ENCODE measurements at regions not wholly inside any gene's neighbourhood (a gene's known extent, or its start where the extent isn't known, plus 50 kb on each side); places are given as distances from the start of the nearest gene placed in this dataset.
"Not testable (repeated sequence)": the region's sequence is repeated elsewhere in the genome, so short reads cannot be mapped to it uniquely, and the experiment has no call there.

DNA sequence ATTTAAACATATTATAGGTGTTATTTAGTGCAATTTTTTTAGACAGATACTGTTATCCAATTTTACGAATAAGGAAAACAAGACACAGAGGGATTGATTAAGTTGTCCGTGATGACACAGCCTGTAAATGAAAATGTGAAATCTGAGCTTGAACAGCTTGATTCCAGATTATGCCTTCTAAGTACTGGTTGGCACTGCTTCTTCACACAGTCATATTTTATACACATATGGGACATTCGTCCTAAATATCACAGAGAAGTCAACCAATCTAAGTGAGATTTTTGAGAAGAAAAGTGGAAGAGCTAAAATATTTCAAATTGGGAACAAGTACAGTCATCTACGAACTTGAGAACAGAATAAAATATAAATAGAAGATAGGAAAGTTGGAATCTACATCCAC lies 756.3 kb downstream of the BCKDHB start:
- DNase-seq: no peak

DNA sequence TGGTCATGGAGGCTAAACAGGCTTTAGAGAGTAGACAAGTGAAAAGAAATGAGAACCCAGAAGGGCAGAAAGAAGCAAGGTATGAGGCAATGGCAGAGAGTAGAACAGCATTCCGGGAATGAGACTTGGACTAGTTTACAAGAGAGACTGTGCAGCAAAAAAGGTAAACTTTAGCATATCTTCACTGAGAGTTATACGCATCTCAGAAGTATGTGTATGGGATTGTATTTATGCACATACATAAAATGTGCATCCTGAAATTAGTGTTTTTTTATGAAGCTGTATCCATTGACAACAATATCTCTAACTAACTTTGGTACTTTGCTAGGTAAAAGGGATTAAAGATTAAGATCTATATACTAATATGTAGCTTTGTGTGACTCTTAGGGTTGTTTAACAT lies 753.6 kb downstream of the BCKDHB start:
- no peak for DNase-seq

DNA sequence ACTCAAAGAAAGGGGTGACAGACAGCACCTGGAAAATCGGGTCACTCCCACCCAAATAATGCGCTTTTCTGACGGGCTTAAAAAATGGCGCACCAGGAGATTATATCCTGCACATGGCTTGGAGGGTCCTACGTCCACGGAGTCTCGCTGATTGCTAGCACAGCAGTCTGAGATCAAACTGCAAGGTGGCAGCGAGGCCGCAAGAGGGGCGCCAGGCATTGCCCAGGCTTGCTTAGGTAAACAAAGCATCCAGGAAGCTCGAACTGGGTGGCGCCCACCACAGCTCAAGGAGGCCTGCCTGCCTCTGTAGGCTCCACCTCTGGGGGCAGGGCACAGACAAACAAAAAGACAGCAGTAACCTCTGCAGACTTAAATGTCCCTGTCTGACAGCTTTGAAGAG lies 741.5 kb downstream of the BCKDHB start:
- not testable (repeated sequence) for DNase-seq

DNA sequence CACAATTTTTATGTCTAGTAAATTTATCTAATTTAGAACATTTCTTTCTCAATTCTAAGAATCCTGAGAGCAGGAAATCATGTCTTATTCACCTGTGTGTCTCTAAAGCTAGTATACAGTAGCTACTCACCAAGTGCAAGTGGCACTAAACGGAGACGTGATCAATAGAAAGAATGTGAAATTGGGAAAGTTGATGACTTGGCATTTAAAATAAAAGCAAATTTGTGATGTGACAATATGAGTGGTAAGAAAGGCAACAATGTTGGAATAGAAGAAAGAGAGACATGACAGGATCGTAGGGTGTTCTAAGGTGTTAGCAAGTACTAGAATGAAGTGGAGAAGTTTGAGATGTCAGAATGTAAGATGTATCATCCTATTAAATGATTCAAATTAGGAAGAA lies 725.9 kb downstream of the BCKDHB start:
- no peak for DNase-seq

DNA sequence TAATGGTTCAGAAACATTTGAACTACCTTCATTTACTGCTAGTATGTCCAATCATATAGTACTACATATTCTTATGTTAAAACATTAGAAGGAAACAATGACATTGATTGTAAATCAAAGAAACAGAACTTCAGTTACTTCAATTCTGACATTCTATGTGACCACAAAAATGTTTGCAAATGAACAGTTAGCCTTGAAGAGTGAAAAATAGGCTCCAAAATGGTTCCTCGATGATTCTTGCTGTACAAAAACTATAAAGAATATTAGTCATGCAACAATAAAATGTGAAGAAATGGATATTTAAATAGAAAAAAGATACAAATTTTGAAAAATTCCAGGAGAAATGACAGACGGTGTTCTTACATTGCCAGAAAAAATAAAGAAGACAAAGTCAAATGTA lies 686.9 kb downstream of the BCKDHB start:
- no peak for DNase-seq

DNA sequence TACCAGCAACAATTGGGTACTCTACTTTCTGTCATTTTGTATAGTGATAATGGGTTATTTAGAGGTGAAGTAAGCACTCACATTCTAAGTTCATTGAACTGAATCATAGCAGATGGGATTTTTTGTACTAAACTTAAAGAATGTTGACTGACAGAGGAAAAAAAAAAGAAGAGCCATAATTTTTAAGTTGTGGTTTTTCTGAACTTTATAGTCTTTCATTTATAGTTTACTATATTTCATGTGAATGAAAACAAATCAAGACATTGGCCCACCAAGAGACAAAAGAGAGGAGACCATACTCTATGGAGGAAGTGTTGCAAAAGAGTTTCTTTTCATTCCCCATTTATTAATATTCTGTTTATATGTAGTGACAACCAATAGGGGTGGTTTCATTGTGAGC lies 685.7 kb downstream of the BCKDHB start:
- DNase-seq: no peak

DNA sequence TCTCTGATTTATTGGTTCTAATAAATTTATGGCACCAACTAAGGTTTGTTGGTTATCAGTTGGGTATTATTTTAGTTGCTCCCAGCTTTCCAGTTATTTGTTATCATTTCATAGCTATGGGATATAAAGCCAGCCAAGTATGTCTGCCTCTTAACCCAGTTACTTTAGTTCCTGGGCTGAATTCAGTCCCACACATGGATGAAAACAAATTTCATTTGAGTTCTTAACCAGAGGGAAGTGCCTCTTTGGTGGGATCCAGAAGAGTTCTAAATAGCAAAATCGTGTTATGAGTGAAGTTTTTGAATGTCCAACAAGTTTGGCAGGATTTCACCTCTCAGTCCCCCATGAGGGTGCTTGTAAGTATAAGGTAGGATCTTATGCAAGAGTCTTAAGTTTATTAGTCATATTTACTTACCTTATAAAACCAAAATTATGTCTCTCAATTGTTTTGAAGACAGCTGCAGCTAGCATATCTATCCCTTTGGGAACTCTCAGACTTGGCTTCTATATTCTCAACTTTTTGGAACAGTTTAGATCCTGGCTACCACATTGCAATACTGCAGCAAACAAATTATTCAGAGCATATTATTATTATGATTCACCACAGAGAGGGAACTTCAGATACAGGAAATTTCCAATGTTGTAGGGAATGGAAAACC lies 683.6 kb downstream of the BCKDHB start:
- no peak for DNase-seq

DNA sequence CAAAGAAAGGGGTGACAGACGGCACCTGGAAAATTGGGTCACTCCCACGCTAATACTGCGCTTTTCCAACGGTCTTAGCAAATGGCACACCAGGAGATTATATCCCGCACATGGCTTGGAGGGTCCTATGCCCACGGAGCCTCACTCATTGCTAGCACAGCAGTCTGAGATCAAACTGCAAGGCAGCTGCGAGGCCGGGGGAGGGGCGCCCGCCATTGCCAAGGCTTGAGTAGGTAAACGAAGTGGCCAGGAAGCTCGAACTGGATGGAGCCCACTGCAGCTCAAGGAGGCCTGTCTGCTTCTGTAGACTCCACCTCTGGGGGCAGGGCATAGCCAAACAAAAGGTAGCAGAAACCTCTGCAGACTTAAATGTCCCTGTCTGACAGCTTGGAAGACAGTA lies 676.8 kb downstream of the BCKDHB start:
- DNase-seq: not testable (repeated sequence)

DNA sequence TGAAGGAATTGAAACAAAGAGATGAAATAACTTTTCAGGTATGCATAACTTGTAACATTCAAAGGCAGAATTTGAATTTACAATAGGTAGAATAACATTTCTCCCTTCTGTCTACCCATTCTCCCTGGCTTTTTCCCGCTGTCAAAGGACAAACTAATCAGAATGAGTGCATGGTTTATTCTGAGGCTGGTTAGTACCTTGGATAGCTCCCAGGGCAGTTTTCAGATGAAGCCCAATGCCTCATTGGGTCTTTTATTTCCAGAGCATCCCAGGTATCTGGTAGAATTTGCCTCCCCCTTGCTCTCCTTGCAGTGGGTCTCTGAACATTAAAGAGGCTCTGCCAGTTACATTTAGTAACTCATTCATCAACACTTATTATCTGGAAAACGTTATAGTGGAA lies 665.5 kb downstream of the BCKDHB start:
- no peak for DNase-seq

DNA sequence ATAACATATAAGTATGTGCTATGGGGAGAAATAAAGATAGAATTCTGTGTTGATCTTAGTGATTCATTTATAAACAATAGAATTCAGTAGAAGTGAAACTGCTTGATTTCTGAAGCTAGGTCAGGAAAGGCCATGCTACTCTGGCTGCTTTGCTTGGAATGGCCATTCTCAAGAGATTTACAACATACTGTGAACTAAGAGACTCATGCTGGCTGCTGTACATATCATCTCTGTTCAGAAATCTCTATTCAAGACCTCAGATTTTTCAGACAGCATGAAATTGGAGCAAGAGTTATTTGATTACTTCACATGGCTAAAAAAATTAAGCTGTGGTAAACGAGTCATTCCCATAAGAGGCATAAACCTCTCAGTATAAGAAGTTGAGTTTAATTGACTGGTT lies 662.6 kb downstream of the BCKDHB start:
- no peak for DNase-seq

DNA sequence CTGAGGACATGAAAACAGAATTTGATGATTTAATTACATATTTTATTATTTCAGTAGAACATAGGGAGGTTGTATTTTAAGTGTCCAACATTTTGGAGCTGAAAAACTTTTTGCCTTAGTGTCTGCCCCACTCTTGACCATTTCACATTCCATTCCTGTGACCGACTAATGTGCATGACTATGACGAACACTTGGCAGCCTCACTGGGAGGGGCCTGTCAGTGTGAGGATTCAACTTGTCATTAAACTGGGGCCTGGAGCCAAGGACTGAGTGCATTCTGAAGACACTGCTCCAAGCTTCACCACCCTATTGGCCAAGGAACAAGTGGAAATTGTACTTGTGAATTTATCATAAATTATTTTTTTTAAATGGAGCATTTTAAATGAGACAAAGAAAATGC lies 661.3 kb downstream of the BCKDHB start:
- DNase-seq: no peak

DNA sequence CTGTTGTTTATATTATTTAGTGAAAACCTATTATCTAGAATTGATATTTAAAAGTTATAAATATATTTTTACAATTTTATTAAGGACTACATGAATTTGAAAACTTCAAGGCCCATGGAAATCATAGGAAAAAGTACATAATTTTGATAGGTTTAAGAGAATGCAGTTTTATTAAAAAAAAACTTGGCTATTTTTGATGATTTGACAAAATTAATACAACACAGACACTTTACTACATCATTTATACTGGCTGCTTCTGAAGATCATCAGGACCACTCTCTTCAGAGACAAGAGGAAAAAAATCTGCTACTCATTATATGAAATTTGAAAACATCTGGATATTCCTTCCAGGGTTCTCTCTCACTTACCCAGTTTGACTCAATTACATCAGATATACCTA lies 637.7 kb downstream of the BCKDHB start:
- DNase-seq: no peak

DNA sequence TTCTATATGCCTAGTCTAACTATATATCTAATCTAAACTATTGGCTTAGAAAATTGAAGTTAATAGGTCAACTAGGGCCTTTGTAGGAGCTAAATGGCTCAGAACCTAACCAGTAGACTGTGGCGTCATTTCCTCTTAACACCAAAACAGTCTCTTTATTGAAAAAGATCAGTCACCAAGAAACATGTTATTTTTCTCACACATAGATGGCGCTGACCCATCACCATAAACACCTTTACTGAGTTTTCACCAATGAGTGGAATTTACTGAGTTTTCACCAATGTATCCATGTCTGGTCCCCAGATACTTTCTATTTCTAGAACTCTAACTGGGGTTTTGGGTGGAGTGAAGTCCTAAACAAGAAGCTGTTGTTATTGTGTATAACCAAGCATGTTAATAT lies 636.0 kb downstream of the BCKDHB start:
- no peak for DNase-seq

DNA sequence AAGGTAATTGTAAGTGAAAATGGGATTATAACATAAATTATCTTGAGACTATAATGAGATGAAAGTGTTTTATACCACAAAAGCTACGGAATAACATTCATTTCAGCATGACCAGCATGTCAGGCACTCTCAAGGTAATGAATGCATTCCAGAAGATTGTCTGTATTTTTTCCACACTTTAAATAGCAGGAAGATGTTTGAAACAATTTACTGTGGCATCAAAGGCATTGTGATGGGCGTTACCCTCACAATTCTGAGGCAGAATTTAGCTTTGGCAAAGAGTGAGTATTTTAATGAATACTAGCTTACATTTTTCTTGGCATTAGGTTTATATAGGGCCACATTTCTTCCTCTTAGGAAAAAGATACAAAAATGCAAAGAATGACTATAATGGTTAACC lies 627.2 kb downstream of the BCKDHB start:
- no peak for DNase-seq

DNA sequence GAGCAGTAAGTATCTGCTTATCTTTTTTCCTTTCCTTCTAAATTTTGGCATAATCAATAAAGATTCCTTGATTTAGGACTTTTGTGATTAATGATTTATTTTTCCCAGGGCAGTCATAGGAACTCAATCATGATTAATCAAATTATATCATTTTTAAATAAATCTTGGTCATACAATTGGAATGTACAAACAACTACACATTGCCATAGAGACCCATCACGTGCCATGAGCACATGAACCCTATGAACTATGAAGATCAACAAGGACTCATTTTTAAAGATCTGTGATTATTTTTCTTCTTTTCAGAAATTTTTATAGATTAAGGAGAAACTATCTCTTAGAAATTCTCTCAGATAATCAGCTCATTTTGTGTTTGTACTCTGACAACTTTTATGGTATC lies 622.4 kb downstream of the BCKDHB start:
- no peak for DNase-seq

DNA sequence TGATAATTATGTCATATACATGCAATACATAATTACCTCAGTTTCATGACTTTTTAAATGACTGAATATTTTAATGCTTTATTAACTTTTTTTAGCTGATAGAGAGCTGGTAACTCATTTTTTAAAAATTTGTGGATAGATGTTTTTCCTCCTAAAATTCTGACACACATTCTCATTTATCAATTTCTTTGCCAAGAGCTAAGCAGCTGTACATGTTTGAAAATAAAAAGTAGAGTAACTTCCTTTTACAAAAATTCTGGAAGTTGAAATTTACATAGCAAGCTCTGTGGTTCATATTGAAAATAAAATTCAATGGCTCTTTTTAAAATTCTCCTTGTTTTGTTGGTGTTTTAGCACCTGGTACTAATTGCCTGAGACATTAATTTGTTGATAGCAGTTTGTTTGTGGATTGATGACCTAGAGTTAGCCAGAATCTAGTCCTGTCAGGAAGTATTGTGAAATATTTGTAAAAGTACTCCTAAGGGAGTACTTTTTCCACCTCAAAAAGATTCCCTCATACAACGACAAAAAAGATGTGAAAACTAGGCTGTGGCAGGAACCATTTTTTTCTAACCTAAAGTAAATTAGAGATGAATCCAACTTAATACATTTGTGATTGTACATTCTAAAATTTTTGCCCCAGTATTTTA lies 621.8 kb downstream of the BCKDHB start:
- no peak for DNase-seq

DNA sequence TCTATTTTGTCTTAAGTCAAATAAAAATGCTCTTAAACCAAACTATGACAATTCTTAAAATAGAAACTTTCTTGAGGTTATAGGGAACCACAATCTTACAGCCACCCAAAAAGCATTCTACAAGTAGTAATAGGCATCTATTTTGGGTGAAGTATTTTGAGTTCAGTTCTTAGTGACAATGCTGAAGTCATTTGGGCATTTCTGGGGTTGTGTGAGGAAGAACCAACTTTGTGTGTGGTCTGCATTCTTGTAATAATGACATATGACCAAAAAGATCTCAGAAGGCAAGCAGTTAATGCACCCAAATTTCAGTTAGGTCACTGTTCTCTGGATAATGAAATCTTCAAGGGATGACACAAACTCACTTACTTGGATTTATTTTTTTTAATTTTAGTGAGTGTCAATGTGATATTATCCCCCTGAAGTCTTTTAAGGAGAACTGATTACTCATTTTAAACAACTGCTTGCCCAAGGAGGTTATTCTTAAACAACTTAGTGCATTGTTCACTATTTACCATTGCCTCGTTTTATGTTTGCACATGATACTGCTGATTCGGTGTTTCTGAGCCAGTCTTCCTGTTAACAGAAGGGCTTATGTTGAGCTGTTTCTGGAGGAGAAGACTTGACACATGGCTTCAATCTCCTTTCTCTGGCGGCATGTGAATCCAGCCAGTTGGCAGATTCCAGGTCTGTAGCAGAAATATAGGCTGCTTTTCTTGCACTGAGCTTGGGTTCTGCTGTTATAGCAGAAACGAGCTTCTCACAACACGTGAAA lies 618.9 kb downstream of the BCKDHB start:
- DNase-seq: no peak

DNA sequence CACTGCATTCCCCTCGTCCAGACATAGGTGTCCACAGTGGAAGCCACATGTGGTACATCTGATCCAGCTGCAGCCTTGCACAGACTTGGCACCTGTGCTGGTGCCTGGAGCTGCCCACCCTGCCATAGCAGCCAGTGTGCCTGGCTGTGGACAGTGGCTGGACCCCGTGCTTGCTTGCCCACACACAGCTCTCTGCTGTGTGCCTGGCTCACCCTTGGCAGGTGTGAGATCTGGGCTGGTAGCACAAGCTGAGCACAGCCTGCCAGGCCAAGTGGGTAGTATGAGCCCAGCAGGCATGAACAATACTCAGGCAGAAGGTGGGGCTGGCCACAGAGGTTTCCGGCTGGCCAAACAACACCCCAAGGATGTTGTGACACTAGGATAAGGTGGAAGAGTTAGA lies 614.4 kb downstream of the BCKDHB start:
- DNase-seq: no peak

DNA sequence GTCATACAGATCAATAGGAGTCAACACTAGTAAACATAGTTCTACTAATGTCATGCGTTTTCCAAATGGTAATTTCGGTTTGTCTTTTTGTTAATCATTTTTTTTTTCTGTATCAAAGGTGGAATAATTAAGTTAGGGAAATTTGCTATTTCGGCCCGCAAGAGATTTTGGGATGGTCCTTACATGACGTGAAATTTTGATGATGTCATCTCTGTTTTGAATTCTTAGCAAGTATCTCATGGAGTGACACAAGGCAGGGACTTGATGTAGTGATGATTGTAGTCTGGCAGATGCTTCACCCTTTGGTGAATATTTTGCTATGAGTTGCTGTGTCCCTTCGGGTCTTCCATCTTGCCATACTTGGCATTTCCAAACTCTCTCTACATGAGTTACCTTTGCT lies 608.0 kb downstream of the BCKDHB start:
- no peak for DNase-seq

DNA sequence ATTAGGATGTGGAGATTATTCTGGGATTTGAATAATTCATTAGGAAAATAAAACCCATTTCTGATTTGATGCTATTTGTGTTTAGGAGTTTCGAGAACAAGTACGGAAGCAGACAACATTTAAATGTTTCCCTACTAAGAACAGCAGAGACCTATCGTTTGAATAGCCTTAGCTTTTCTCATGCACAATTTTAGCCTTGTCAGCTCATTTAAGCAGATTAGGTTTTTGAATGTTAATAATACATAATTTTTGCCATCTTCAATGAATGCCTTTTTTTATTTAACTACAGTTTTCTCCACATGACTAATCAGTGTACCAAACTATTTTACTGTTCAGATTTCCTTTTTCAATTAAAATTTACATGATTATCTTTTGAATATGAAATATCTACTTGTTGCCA lies 592.0 kb downstream of the BCKDHB start:
- no peak for DNase-seq

DNA sequence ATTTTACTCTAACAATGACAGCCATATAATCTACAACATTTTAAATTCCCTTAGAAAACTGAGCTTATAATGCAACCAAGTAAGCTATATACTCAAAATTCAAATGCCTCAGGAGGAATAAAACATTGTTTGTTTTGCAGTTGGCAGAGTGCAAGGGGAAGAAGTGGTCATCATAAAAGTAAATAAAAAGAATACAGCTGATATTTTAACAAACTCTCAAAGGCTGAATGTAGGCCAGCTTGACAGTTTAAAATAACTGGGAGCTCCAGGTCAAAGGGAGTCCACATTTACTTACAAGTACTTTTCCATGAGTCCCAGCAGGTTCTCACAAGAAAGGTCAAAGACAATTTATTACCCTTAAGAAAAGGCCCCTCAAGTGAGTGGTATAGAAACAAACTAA lies 589.8 kb downstream of the BCKDHB start:
- no peak for DNase-seq

DNA sequence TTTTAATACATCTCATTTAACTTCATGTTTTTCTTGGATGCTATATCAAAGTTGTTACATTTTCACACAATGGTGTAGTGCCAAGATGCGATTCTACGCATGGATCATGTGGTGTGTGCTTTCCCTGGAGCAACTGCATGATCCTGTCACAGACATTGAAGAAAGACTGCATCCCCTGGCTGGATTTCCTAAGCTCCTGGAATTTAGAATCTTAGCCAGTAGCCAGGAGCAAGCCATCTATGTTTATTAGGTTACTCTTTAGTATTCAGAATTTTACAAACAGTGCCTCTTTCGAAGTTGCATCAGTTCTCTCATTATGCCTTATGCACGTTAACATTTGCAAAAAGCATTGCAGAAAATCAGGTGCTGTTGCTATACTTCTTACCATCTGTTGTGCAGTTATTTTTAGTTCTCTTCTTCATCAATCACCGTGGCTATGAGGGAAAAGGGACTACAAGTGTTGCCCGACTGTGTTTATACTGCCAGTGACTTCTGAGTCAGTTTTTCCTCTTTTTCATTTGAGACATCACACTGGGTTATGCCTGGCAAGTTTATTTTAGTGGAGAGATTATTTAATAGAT lies 584.2 kb downstream of the BCKDHB start:
- DNase-seq: no peak

DNA sequence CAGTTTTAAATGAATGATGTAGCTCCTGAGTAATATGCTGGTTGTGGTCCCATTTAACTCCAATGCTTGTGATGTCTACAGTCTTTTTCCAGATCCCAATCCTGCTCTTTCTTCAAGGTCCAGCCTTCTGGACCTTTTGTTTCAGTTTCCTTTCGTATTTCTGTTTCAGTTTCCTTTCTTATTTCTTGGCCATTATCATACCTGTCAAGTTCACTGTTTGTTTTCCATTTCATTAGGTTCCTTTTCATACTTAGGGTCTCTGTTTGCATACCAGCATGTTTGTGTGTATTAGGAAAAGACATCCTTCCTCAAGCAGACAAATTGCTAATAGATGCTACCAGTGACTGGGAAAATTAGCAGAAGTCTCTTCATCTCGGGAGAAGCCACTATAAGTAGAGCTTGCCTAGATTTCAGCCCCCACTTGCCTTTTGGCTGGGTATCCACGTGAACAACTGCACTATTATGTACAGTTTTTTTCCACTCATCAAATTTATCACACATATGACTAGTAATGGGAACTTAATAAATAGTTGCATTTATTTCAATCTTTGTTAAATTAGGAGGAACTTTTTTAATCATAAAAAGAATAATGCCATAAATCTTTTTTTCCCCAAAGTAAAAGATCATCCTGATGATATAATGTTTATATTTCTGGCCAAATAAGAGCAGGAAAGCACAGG lies 583.4 kb downstream of the BCKDHB start:
- DNase-seq: no peak

Measured in activated CD4-positive, alpha-beta T cell treated with anti-CD3 and anti-CD28 coated beads, Interleukin-10, Interleukin-2, amounts not matched to agents 100 ng/mL and 50 ng/mL, durations not matched to agents 16 hours and 8 hours (primary cell).